ENCODE measurements at regions not wholly inside any gene's neighbourhood (a gene's known extent, or its start where the extent isn't known, plus 50 kb on each side); places are given as distances from the start of the nearest gene placed in this dataset.

DNA sequence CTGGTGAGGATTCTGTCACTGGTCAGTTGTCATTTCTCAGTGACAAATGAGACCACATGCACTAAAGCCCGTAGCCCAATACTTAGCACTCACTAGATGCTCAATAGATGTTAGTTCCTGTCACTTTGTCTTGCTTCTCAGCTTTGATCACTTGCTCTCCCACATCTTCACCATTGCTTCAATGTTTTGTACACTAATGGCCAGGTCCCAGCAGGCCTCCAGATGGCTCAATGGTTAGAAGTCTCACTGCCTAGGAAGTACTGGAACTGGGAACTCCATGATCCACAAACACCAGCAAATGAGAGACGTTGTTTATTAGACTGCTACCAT lies 502.8 kb upstream of the JARID2 start:
- TF ChIP-seq, protein P1, sequence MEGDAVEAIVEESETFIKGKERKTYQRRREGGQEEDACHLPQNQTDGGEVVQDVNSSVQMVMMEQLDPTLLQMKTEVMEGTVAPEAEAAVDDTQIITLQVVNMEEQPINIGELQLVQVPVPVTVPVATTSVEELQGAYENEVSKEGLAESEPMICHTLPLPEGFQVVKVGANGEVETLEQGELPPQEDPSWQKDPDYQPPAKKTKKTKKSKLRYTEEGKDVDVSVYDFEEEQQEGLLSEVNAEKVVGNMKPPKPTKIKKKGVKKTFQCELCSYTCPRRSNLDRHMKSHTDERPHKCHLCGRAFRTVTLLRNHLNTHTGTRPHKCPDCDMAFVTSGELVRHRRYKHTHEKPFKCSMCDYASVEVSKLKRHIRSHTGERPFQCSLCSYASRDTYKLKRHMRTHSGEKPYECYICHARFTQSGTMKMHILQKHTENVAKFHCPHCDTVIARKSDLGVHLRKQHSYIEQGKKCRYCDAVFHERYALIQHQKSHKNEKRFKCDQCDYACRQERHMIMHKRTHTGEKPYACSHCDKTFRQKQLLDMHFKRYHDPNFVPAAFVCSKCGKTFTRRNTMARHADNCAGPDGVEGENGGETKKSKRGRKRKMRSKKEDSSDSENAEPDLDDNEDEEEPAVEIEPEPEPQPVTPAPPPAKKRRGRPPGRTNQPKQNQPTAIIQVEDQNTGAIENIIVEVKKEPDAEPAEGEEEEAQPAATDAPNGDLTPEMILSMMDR (IDR thresholded peaks at IDR 0.05; ENCODE audit: insufficient read depth, low read length, poor library complexity, severe bottlenecking), result no peak
- no peak for TF ChIP-seq EZH2phosphoT487 (conservative IDR thresholded peaks at IDR 0.05; ENCODE audit: low read length)
